GM19043 (cell line): ENCODE measurements at regions not wholly inside any gene's neighbourhood (a gene's known extent, or its start where the extent isn't known, plus 50 kb on each side); places are given as distances from the start of the nearest gene placed in this dataset.
"Not testable (repeated sequence)": the region's sequence is repeated elsewhere in the genome, so short reads cannot be mapped to it uniquely, and the experiment has no call there.

Experiments used
- ATAC-seq: cut with Tn5 transposase; IDR thresholded peaks from one replicate; pipeline ENCODE4 v1.9.1; 2021; ENCODE audit warnings: low read depth; ENCODE audit not compliant: unreplicated experiment

DNA sequence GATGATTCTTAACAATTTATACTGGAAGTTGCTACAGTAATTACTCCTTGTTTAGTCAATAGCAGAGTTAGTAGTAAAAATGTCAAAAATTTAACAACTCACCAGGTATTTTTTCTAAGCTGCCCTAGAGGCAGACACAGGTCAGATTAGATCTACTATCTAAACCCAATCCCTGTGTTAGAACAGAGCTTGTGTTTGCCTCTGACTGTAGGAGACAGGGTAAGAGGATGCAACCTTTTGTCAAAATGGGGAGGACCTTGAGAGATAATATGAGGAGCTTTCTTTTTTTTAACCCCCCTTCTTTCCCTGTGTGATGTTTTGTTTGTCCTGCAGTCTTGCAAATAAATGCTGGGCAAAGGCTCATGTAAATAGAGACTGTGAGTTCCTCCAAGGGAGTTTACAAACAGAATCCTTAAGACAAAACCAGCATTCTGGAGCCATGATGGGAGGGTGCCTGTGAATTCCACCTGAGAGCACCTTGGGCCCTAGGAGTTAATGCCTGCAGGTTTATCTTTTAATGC lies 353.1 kb downstream of the GATA3 start:
- no peak for ATAC-seq

DNA sequence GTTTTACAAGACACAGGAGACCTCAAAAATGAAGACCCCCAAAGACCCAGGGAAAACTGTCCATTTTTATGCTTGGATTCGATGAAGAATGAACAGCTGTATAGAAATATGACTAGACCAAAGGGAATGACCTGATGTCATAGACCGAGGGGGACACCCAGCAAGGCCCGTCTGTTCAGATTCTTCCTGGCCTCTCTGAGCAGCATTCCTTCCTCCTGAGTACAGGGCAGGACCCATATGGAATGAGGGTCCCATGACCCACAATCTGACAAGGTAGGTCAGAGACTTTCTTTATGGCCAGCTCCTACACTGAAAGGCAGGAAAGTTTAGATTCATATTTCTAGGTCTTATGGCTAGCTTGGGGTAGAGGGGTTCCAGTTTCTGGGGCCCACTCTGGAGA lies 356.0 kb downstream of the GATA3 start:
- ATAC-seq: no peak

DNA sequence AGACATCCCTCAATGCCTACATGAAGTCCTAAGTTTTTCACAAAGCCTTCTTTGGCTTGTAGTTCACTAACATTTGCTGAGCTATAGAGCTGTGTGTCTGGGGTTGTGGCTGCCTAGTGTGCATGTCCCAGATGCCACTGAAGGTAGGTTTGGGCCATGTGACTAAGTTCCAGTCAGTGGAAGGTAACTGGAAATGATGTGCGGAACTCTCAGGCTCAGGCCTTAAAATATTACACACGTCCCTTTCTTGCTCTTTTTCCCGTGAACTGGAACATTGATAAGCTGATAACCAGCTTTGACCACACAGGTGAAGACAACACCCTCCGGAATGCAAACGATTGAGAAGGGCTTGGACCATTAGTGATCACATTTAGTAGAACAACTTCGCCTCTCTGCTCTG lies 358.1 kb downstream of the GATA3 start:
- ATAC-seq: no peak

DNA sequence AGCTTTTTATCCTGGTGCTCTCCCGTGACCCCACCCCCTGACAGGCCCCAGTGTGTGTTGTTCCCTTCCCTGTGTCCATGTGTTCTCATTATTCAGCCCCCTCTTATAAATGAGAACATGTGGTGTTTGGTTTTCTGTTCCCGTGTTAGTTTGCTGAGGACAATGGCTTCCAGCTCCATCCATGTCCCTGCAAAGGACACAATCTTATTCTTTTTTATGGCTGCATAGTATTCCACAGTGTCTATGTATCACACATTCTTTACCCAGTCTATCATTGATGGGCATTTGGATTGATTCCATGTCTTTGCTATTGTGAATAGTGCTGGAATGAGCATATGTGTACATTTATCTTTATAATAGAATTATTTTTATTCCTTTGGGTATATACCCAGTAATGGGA lies 360.5 kb downstream of the GATA3 start:
- ATAC-seq: not testable (repeated sequence)

DNA sequence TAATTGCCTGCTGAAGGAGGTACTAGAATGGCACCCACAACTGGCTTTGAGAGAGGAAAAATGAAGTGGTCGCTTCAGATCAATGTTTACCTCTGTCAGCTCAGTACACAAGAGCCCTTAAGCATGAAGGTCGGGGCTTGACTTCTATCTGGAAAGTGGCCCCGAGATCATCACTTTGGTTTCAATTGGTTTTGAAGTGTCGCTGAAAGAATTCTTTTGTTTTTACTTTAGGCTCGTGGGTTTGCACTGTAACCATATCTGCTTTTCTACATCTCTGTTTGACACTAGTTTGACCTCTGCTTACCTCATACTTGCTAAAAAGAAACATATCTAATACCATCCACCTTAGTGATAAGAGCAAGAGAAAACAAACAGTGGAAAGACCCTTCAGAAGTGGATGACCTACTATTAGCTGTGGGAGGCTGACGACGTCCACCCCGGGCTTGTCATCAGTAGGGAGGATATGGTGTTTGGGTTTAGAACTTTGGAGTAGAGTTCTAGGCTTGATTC lies 361.8 kb downstream of the GATA3 start:
- no peak for ATAC-seq

DNA sequence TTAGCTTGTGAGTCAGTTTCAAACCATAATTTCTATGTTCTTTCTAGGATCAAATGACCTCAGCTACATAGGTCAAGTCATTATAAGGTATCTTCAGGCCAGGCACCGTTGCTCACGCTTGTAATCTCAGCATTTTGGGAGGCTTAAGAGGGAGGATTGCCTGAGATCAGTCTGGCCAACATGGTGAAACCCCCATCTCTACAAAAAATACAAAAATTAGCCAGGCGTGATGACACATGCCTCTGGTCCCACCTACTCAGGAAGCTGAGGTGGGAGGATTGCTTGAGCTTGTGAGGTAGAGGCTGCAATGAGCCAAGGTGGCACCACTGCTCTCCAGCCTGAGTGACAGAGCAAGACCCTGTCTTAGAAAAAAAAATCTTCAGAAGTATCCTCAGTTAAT lies 362.3 kb downstream of the GATA3 start:
- ATAC-seq: no peak

DNA sequence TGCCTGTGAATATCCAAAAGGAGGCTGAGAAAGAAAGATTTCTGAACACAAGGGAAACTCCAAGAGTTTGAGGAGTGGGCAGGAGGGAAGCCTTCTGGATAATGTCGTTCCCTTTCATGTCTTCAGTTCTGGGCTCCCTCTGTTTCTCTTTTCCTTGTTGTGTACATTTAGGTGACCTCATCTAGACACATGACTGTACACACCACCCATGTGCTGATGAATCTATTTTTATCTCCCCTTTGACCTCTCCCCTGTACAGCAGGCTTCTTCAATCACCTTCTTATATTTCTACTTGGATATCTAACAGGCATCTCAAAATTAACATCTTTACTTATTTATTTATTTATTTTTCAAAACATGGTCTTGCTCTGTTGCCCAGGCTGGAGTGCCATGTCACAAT lies 363.1 kb downstream of the GATA3 start:
- ATAC-seq: no peak

DNA sequence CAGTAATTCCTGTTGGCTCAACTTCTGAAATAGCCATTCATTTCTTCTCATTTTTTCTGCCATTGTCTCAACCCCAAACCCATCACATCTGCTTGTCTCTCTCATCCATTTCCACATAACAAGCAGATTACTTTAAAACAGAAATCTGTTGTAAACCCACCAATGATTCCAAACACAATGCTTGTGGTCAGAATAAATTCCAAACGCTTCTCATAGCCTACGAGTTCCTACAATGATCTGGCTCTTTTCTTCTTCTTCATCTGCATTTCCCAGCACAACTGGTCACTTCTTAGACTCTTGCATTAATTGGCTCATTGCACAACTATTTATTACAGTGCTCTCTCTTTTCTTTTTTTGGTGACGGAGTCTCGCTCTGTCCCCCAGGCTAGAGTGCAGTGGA lies 364.1 kb downstream of the GATA3 start:
- ATAC-seq: no peak

DNA sequence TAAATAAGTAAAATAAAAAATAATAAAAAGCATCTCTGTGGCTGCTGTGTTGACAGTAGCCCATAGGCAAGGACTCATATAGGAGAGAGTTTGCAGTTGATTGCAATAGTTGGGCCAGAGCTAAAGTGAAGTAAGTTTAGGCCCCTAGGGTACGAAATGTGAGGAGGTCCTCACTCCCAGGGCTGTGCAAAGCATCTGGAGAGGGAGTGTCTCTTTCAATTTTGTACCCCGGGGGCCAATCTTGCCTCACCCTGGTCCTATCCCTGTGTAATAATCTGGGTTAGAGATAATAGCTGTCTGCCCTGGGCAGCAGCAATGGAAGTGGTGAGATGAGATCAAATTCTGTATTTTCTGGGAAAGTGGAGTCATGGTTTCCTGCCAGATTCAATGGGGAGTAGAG lies 365.7 kb downstream of the GATA3 start:
- ATAC-seq: no peak

DNA sequence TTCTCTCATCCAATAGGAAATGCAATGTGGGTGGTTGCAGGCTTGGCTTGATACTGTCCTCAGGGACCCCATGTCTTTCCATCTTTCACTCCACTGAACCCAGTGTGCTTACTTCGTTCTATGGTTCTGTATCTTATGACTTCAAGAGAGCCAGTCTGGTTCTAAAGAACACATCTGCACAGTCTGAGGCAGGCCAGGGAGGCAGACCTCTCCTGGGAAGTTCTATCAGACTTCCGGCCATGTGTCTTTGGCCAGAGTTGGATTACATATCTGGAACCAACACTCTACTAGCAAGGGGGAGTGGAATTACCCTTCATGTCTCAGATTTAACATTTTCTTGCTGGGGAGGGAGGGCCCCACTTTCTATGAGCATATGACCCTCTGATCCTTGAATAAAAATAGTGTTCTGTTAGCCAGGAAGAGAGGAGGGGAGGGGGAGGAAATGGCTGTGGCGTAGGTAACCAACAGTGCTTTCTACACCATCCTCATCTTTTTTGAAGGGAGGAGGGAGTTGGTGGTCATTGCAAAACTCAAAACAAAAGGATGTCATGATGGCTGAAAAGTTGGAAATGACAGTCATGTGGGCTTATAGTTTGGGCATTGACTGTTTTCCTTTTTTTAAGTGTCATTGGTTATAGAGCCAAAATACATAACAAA lies 370.2 kb downstream of the GATA3 start:
- ATAC-seq: no peak

DNA sequence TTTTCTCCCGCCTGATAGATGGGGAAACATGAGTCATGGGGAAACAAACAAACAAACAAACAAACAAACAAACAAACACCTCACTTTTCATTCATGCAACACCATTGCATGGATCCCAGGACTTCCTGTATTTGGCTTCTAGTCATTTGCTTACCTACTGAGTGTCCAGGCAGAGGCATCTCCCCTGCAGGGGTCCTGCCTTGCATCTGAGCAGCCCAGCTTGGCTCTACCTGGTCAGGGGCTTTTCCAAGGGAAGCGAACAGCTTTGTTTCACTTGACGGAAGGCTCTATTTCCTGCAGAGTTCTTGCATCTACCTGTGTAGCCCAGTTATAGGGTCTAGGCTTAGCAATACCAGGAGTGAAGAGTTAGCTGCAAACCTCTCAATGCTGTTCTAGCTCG lies 374.2 kb downstream of the GATA3 start:
- ATAC-seq: no peak

DNA sequence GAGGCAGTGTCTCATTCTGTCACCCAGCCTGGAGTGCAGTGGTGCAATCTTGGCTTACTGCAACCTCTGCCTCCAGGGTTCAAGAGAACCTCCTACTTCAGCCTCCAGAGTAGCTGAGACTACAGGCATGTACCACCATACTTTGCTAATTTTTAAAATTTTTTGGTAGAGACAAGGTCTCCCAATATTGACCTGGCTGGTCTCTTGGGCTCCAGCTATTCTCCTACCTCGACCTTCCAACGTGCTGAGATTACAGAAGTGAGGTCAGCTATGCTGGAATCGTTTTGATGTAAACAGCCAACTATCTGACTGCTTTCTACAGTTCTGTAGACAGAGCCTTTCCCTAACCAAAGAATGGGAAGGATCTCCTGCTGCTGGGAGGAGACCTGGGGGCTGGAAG lies 375.8 kb downstream of the GATA3 start:
- no peak for ATAC-seq

DNA sequence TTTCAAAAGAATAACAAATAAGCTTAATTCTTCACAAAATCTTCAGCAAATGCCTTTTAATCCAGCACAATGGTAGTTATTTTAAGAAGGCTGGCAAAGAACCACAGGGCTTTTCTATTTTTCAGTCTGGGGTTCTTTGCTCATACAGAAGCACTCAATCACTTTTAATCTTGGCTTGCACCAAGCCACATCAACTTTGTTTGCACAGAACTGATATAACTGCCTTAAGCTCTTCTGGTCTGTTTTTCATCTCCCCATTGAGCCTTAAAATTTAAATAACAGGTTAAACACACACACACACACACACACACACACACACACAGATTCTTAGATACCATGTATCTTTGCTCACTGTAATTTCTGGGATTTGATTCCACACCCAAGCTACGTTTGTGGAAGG lies 377.0 kb downstream of the GATA3 start:
- no peak for ATAC-seq

DNA sequence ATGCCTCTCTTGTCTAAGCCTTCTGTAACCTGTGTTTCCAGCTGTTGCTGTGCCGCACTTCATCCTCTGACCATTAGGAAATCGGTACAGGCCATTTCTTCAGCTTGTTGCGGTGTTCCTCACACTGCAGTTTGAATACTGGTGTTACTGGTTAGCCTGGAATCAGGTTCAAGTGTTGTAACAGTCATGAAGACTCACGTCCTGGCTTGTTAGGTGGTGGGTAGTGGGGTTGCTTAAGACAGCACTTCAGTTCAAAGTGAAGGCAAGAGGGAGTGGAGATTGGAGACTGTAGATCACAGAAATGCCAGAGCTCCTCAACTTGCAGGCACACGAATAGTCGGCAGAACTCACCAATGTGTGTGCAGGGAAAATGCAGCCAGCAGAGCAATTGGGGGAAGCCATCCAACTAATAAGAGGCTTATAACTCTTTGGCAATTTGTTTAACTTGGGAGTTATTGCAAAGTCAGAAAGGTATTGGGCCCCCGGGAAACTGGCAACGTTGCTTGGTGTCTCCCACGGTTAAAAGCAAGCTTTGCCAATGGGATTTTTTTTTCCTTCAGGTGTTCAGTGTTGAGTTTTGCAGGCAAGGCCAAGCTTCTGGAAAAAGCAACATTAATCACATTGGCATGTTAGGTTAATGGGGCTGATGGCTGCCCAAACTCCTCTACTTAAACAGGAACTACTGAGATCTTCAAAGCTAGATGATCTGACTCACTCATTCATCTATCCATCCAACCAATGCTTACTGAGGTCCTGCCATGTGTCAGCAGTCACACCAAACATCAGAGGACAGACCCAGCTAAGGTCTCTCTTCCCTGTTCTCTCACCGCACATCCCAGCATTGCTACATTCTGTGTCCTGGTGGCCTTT lies 380.9 kb downstream of the GATA3 start:
- ATAC-seq: no peak

DNA sequence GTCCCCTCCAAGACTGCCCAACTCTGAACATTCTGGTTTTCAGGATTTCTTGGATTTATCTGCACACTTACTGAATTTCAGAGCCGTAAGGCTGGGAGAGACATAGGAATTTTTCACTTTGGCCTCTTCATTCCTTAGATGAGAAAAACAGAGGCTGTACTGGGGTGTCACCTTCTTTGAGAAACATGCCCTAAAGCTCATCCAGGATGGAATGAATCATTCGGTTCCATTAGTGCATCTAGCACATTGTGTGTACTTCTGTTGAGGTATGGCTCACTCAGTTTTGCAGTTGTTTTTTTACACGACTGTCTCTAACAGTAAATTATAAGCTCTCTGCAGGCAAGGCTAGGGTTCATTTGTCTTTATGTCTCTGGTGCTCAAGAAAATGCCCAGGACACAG lies 383.4 kb downstream of the GATA3 start:
- no peak for ATAC-seq

DNA sequence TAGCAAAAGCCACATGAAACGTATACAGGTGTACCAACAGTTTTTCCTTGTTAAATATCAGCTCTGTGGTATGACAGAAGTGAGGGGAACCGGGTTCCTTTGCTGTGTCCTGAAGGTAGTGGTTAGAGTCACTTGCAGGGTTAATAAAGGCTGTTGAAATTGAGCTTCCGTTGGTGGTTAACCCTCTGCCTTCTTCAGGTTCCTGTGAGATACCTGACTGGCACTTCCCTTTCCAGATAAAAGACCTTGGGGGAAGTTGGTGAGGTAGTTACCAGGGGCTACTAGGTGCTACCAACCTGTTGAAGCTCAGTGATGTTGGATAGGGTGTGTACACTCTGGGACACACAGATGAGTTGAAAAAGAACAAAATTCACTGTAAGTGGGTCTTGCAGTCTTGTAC lies 384.1 kb downstream of the GATA3 start:
- no peak for ATAC-seq

DNA sequence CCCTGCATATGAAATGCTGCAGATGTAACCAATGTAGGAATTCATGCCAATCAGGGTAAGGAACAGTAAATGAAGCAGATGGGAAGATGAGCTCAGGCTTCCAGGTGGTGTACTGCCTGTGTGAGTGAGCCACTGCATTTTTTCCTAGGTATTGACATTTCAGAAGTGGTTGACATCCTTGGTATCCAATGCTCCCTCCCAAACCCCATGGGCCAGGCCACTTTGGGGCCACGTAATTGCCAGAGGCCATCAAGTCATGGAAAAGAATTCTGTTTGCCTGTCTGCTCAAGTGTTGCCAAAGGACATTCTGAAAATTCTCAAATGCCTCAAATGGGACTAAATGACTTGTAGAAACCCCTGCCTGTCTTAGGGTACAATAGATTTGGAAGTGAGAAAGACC lies 384.6 kb downstream of the GATA3 start:
- ATAC-seq: no peak

DNA sequence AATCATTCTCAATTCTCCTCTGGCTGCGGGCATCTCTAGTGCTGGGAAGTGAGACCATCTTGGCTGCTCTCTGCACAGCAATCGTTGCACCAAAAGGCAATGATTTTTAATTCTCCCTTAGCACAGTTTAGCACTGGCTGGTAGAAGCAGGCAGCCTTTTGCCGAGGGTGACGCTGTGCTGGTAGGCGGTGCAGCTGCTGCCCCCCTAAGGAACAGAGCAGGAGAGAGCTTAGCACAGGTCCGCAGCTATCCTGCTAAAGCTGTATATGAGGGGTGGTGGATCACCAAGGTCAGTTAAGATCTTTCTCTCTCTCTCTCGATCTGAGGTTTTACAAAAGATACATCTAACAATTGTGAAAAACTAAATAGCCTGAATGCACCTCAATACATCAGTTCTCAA lies 390.1 kb downstream of the GATA3 start:
- no peak for ATAC-seq

DNA sequence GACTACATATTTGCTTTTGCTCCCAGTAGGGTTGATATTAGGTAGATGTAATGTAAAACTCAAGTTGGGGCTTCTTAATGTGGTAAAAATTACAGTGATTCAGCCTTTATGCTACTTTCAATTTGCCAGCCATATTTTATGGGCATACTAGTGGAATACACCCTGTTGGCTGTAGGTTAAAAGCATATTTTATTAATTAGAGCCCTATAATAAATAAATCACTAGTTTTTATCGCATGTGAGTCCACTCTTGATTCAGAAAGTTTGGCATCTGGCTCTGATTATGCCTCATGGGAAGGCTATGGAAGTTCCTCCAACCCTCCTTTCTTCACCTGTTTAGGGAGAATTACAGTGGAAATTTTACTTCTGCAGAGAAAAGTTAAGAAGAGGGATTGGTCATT lies 390.9 kb downstream of the GATA3 start:
- ATAC-seq: no peak

DNA sequence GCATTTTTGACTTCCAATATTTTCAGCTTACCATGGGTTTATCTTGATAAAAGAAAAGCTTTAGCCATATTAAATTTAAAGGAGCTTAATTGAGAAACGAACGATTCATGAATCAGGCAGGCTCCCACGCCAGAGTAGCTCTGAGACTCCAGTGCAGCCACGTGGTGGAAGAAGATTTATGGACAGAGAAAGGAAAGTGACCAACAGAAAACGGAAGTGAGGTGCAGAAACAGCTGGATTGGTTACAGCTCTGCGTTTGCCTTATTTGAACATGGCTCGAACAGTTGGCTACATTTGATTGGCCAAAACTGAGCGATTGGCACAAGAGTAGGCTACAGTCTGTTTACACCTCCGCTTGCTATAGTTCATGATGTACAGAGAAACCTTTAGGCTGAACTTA lies 395.4 kb downstream of the GATA3 start:
- no peak for ATAC-seq

DNA sequence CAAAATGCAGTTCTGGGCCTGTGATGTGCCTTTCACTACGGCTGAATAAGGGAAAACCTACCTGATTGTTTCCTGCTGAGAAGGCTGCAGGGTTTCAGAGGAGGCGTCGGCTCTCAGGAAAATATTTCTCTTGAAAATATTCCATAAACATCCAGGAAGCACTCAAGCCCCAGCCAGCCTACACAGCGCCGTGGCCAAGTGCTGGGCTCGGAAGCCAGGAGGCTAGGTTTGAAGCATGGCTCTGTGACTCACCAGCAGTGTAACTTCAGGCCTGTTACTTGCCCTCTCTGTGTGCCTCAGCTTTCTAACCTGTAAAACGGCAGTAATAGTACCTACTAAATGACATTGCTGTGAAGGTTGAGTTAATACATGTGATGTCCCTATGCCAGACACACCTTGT lies 399.1 kb downstream of the GATA3 start:
- ATAC-seq: no peak

DNA sequence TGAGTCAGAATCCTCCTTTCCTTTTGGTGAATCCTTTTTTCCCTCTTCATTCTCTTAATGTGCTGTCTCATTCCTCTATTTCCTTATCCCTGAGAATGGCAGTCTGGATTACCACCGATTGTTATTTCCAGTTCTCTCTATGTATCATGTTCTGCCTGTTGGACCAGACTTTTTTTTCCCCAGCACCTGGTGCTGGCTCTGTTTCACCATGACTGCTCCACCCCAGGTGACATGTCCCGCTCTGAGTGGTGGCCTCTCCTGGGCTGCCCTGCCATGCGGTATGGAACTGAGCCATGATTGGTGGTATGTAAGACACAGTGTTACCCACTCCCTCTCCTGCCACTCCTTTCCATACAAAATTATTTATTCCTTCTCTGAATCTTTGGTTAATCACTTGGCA lies 399.9 kb downstream of the GATA3 start:
- no peak for ATAC-seq
